Hepatocyte (in vitro differentiated cells): ENCODE measurements at regions not wholly inside any gene's neighbourhood (a gene's known extent, or its start where the extent isn't known, plus 50 kb on each side); places are given as distances from the start of the nearest gene placed in this dataset.
A peak's percentile ranks its signal among the peaks of the same experiment; 100 is the strongest.

Experiments used
- DNase-seq: peaks from one replicate; pipeline ENCODE4 v3.0.0-alpha.2; 2016; ENCODE audit warnings: low spot score
- H2AFZ ChIP-seq: fragments of 200-600 bp; sonication (generic); 2 replicates; pipeline ENCODE4 v1.6.0; 2016; ENCODE audit warnings: antibody characterized with exemption, mild to moderate bottlenecking
- H3K27ac ChIP-seq: fragments of 200-600 bp; sonication (generic); 2 replicates; pipeline ENCODE4 v1.5.1; 2016; ENCODE audit warnings: mild to moderate bottlenecking
- H3K27me3 ChIP-seq: fragments of 200-600 bp; sonication (generic); 2 replicates; pipeline ENCODE4 v1.6.1; 2016
- H3K36me3 ChIP-seq: fragments of 200-600 bp; sonication (generic); replicated peaks from 2 replicates; pipeline ENCODE4 v1.5.1; 2016; ENCODE audit warnings: low read depth; ENCODE audit not compliant: insufficient read depth
- H3K4me1 ChIP-seq: fragments of 200-600 bp; sonication (generic); 2 replicates; pipeline ENCODE4 v1.5.1; 2016; ENCODE audit warnings: mild to moderate bottlenecking, moderate library complexity; ENCODE audit not compliant: insufficient read depth
- H3K4me2 ChIP-seq: fragments of 200-600 bp; sonication (generic); 2 replicates; pipeline ENCODE4 v1.6.0; 2016
- H3K4me3 ChIP-seq: fragments of 200-600 bp; sonication (generic); 2 replicates; pipeline ENCODE4 v1.5.1; 2016; ENCODE audit warnings: mild to moderate bottlenecking
- H3K79me2 ChIP-seq: fragments of 200-600 bp; sonication (generic); 2 replicates; pipeline ENCODE4 v1.6.0; 2017; ENCODE audit warnings: mild to moderate bottlenecking
- H3K9me2 ChIP-seq: fragments of 200-600 bp; sonication (generic); replicated peaks from 2 replicates; pipeline ENCODE4 v1.6.0; 2017; ENCODE audit warnings: mild to moderate bottlenecking; ENCODE audit not compliant: insufficient read depth
- H3K9me3 ChIP-seq: fragments of 200-600 bp; sonication (generic); 2 replicates; pipeline ENCODE4 v1.5.1; 2016; ENCODE audit warnings: low read depth, mild to moderate bottlenecking
- H4K20me1 ChIP-seq: fragments of 200-600 bp; sonication (generic); 2 replicates; pipeline ENCODE4 v1.6.0; 2016; ENCODE audit warnings: mild to moderate bottlenecking; ENCODE audit not compliant: insufficient read depth, poor library complexity, severe bottlenecking
- CTCF ChIP-seq: fragments of 200-600 bp; sonication (generic); IDR thresholded peaks from 2 replicates; pipeline ENCODE4 v1.5.1; 2016; ENCODE audit warnings: antibody characterized with exemption, mild to moderate bottlenecking; ENCODE audit not compliant: poor library complexity
- EZH2 ChIP-seq: fragments of 200-600 bp; sonication (generic); IDR thresholded peaks from 2 replicates; pipeline ENCODE4 v1.6.1; 2016; ENCODE audit warnings: antibody characterized with exemption, mild to moderate bottlenecking, borderline replicate concordance
- EZH2phosphoT487 ChIP-seq: fragments of 200-600 bp; sonication (generic); IDR thresholded peaks from one replicate; pipeline ENCODE4 v1.6.1; 2018; ENCODE audit warnings: antibody characterized with exemption, mild to moderate bottlenecking, low read depth, moderate library complexity; ENCODE audit not compliant: unreplicated experiment, severe bottlenecking
- WGBS: methylation state at CpG from one replicate; pipeline ENCODE4 v1.1.6; 2016; ENCODE audit warnings: low lambda C conversion rate; ENCODE audit errors: missing lambda C conversion rate; 5-methylcytosine and 5-hydroxymethylcytosine counted together

- TF ChIP-seq CTCF (no peak), EZH2phosphoT487 (no peak), EZH2 (no peak)
- WGBS, result 17% methylated on average over 1 of the region's 1 CpG
- DNase-seq, result no peak
These were observed 337.8 kb upstream of the NOCT start for GRCh38 chr4:138677748-138678147.

GRCh38 chr4:138677212-138677611, 338.4 kb upstream of the NOCT start:
- Histone ChIP-seq H3K4me2 (peak overlapping the region; percentile 9), H2AFZ (no peak overlapping the region), H3K9me3 (no peaks in the 10 kb centered on the region), H3K4me3 (no peak overlapping the region), H3K4me1 (peaks cover 8% of the 10 kb centered on the region), H4K20me1 (no peaks in the 10 kb centered on the region), H3K27me3 (no peaks in the 10 kb centered on the region), H3K9me2 (no peaks in the 10 kb centered on the region), H3K79me2 (no peaks in the 10 kb centered on the region), H3K27ac (peak overlapping the region; percentile 3), H3K36me3 (no peaks in the 10 kb centered on the region)
- TF ChIP-seq EZH2phosphoT487 (no peak), CTCF (no peak), EZH2 (no peak)
- peak; percentile 22 for DNase-seq
- WGBS, result 73% methylated on average over 4 of the region's 4 CpGs

More at GRCh38 chr4:138677748-138678147, 337.8 kb upstream of the NOCT start:
- Histone ChIP-seq H3K9me2 (no peaks in the 10 kb centered on the region), H4K20me1 (no peaks in the 10 kb centered on the region), H3K79me2 (no peaks in the 10 kb centered on the region), H3K4me1 (peaks cover 8% of the 10 kb centered on the region), H3K9me3 (no peaks in the 10 kb centered on the region), H2AFZ (no peak overlapping the region), H3K36me3 (no peaks in the 10 kb centered on the region), H3K4me2 (peak overlapping the region; percentile 9), H3K27ac (peak overlapping the region; percentile 3), H3K27me3 (no peaks in the 10 kb centered on the region), H3K4me3 (no peak overlapping the region)

GRCh38 chr4:138675685-138676084, 339.9 kb upstream of the NOCT start:
- Histone ChIP-seq H3K27ac (no peak overlapping the region), H3K9me2 (no peaks in the 10 kb centered on the region), H3K79me2 (no peaks in the 10 kb centered on the region), H3K36me3 (no peaks in the 10 kb centered on the region), H3K4me3 (no peak overlapping the region), H3K4me1 (peaks cover 8% of the 10 kb centered on the region), H3K27me3 (no peaks in the 10 kb centered on the region), H3K4me2 (no peak overlapping the region), H4K20me1 (no peaks in the 10 kb centered on the region), H3K9me3 (no peaks in the 10 kb centered on the region), H2AFZ (no peak overlapping the region)
- 80% methylated on average over 5 of the region's 5 CpGs for WGBS
- no peak for DNase-seq
- no peak for TF ChIP-seq CTCF
- no peak for TF ChIP-seq EZH2phosphoT487
- TF ChIP-seq EZH2, result no peak

- Histone ChIP-seq H3K4me2 (no peak overlapping the region), H3K79me2 (no peaks in the 10 kb centered on the region), H3K9me2 (no peaks in the 10 kb centered on the region), H3K4me3 (no peak overlapping the region), H3K4me1 (peaks cover 8% of the 10 kb centered on the region), H3K27ac (no peak overlapping the region), H3K9me3 (no peaks in the 10 kb centered on the region), H2AFZ (no peak overlapping the region), H4K20me1 (no peaks in the 10 kb centered on the region), H3K36me3 (no peaks in the 10 kb centered on the region), H3K27me3 (no peaks in the 10 kb centered on the region)
- no peak for DNase-seq
- TF ChIP-seq CTCF (no peak), EZH2phosphoT487 (no peak), EZH2 (no peak)
- whole genome bisulfite sequencing, result 71% methylated on average over 1 of the region's 1 CpG
These were observed 341.4 kb upstream of the NOCT start for GRCh38 chr4:138674209-138674608.
